Medulla oblongata (tissue), 1 donor: ENCODE measurements at regions not wholly inside any gene's neighbourhood (a gene's known extent, or its start where the extent isn't known, plus 50 kb on each side); places are given as distances from the start of the nearest gene placed in this dataset.
"Not testable (repeated sequence)": the region's sequence is repeated elsewhere in the genome, so short reads cannot be mapped to it uniquely, and the experiment has no call there.

Experiments used
- DNase-seq: peaks from one replicate; pipeline ENCODE4 v3.0.0-alpha.2; 2015; ENCODE audit errors: extremely low spot score

DNA sequence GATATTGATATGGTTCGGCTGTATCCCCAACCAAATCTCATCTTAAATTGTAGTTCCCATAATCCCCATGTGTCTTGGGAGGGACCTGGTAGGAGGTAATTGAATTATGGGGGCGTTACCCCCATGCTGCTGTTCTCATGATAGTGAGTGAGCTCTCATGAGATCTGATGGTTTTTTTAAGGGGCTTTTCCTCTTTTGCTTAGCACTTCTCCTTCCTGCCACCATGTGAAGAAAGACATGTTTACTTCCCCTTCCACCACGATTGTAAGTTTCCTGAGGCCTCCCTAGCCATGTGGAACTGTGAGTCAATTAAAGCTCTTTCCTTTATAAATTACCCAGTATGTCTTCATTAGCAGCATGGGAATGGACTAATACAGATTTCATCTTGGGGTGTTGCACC, 358.6 kb downstream of the TXNL1 start:
- DNase-seq, result not testable (repeated sequence)

DNA sequence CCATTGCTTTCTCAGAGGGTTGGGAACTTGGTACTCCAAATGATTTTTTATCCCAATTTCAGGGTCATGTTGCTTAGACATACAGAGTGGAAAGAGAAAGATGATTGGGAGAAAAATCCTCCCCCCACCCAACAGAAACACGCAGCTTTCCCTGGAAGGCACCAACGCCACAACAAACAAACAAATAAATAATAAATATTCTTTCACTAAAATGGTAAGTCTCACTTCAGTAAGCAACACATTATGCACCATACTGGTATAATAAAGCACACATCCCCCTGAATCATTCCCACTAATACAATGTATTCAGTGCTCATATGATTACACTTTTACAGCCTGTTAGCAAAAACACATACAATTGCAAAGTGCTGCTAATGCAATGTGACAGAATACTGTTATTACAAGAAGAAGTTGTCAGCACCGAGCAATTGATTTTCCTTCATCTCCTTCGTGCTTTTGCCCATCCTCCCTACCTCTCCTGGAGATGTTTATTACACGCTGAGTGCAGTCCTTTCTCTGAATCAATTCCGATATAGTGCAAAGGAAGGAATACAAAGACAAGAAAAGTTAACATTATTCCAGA, 359.9 kb downstream of the TXNL1 start:
- no peak for DNase-seq

DNA sequence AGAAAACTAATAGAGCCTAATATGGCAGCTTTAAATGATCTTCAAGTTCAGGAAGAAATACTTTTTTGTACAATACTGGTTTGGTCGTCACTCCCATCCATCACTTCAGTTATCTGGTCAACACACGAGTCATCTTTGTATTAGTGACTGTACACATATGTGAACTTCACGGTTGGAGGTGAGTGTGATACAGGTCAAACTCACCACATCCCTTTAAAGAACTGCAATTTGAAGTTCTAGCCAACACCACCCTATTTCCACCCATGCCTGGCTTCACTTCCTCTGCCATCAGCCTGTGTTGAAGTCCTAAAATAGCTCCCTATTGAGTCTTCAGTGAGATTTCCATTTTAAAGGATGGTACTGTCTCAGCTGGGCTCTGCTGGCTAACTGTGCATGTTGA, 361.9 kb downstream of the TXNL1 start:
- DNase-seq, result no peak

DNA sequence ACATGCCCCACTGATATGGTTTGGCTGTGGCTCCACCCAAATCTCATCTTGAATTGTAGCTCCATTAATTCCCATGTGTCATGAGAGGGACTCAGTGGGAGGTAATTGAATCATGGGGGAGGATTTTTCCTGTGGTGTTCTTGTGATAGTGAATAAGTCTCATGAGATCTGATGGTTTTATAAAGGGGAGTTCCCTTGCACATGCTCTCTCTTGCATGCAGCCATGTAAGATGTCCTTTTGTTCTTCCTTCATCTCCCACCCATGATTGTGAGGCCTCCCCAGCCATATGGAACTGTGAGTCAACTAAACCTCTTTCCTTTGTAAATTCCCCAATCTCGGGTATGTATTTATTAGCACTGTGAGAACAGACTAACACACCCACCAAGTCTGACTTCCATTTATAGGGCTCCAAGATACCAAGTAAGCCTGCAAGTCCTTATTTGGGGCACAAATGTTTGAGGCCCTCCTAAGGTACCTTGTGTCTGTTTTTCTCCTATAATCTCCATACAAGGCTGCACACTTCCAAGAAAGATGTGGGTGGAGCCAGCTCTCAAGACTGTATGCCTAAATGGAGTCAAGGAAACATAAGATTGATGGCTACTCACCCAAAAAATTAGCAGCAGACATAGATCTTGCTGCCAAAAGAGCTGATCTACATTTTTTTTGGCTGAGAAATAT, 364.7 kb downstream of the TXNL1 start:
- no peak for DNase-seq

DNA sequence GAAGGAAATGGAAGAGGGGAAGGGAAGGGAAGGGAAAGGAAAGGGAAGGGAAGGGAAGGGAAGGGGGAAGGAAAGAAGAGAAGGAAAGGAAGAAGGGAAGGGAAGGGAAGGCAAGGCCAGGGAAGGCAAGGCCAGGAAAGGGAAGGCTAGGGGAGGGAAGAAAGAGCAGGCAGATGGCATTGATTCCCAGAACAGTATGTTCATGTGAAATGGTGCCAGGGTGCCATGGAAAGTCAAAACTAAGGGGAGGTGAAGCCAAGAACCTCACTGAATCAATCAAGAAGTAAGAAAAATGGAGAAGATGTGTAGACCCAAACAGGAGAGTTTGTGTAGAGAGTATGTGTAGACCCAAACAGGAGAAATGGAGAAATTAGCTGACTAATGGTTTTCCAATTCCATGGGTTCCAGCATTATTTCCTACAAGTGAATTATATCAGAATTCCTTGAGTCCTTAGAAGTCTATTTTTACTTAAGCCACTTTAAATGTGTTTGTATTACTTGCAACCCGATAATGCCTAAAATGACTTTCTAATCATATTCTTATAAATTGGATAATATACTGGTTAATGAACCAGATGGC, 367.6 kb downstream of the TXNL1 start:
- no peak for DNase-seq

DNA sequence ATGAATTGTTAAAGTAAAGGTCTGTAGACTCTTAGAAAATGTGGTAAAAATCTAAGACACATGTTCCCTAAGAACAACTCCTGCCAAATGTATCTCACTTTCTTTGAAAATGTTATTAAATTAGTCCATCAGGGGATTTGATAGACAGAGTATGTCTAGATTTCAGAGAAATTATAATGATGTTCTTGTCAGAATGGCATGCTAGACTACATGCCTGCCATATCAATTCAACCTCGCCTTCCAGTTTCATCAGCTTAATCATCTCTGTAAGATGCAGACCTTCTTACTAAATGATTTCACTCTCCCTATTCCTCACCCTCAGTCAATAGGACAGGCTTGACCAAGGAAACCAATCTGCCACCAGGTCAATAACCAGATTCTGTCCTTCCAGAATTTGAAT, 368.4 kb downstream of the TXNL1 start:
- DNase-seq, result no peak

DNA sequence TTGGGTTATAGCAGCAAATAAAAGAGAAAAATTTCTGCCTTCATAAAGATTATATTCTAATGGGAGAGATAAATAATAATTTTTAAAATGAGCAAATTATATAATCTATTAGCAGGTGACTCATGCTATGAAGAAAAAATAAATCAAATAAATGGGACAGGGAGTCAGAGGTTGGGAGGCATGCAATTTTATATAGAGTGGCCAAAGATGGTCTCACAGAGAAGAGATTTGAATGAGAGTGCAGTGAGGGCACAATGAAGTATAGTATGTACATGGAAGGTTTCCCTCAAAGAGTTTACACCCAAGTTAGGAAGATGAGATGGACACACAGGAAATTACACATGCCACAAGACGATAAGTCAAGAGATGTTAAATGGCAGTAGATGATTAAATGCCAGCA, 369.4 kb downstream of the TXNL1 start:
- DNase-seq, result no peak

DNA sequence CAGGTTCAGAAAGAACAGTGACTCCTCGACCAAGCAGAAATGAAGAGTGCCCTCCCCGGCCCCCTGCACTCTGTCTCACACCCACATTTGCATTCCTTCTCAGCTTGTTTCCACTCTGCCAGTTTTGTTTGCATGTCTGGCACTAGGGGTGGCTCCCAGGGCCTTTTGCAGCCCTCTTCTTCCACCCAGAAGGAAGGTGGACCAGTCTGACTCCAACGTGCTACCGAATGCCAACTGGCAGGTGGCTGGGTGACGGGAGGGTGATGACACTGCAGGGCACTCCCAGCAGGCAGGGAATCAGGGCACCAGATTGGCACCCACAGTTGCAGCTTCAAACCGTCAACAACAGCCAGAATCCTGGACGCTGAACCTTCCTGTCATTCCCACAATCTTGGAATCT, 371.1 kb downstream of the TXNL1 start:
- no peak for DNase-seq

DNA sequence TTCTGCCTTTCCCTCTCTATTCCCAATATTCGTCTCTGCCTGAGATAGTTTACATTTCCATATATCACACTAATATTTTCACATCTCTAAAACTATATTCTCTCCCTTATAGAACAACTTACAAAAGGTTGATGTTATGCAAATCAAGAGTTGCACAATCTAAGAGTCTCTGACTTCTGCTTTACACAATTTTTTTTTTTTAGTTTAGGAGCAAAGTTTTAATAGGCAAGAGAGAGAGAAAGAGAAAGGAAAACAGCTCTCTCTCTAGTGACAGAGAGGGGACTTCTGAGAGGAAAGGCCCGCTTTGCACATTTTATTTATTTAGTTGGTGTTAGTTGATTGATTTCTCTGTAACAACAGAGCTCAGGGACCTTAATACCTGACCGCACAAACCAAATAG, 380.2 kb downstream of the TXNL1 start:
- DNase-seq, result no peak

DNA sequence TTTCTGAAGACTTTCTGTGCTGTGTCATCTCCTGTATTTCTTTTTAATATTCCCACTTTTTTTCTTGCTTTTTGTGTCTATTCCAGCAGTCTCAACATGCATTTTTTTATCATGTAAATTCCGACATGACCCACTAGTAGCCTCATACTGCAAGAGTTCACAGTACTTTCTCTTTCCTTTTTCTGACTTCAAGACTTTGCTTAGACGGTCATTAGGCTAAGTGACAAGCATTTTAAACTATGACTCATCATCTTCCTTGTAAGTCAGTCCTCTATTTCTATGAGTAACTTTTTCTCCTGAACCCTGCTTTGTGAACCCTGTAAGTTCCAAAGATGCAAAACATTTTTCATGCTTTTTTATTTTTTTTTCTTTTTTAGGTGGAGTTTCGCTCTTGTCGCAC, 381.2 kb downstream of the TXNL1 start:
- no peak for DNase-seq

DNA sequence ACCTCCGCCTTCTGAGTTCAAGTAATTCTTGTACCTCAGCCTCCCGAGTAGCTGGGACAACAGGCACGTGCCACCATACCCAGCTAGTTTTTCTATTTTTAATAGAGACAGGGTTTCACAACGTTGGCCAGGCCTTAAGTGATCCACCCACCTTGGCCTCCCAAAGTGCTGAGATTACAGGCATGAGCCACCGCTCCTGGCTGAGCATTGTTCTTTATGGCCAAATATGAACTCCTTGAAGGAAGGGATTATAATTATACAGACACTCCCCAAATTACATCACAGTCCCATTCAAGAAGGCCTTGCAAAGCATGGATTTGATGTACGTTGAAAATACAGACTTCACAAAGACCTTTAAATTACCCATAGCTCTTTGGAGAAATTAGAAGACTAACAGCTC, 381.7 kb downstream of the TXNL1 start:
- DNase-seq, result no peak

DNA sequence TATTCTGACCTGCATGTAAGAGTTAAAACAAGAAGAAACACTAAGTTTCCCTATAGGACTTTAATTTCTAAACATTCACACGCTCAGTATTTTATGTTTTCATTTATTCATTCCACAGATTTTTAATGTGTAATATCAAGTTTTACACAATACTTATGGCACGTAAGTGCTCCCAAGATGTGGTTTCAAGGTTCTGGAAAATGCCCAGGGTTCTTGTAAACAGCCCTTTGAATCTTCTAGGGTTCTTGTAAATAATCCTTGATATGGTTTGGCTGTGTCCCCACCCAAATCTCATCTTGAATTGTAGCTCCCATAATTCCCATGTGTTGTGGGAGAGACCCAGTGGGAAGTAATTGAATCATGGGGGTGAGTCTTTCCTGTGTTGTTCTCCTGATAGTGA, 383.0 kb downstream of the TXNL1 start:
- no peak for DNase-seq

DNA sequence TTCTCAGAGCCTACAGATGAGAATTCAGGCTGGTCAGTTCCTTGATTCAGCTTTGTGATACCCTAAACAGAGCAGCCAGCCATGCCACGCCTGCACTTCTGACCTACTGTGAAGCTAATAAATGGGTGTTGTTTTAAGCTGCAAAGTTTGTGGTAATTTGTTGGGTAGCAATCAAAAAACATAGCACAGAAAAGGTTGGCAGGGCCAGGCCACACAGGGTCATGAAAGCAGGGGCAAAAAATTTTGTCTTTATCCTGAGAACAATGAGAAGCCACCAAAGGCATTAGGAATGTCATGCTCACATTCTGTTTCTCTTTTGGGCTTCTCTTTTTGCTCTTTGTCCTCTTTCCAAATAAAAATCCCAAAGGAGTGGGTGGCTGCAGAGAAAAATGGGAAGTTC, 385.9 kb downstream of the TXNL1 start:
- no peak for DNase-seq

DNA sequence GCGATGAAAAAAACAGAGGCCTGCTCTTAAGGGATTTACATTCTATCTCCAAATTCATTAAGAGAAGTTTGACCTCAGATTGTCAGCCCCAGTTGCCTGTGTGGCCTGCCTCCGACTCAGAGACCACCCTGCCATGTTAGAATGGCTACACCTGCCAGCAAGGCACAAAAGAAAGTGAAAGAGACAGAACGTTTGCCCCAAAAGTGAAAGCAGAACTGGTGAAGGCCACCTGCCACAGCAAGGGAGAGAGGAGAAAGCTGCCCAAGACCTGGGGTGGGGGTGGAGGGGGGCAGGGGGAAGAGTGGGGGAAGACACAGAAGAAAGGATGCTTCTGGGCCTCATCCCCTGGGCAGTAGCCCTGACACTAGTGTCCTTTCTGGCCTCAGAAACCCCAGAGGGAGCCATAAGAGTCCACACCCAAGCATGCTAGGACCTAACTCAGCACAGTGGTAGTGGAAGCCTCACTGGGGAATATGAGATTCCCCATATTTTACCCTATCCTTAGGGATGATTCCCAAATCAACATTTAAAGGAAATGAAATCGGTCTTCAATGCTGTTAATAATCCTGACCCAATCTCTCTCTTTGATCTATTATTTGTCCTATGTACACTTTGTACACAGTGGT, 389.7 kb downstream of the TXNL1 start:
- no peak for DNase-seq

DNA sequence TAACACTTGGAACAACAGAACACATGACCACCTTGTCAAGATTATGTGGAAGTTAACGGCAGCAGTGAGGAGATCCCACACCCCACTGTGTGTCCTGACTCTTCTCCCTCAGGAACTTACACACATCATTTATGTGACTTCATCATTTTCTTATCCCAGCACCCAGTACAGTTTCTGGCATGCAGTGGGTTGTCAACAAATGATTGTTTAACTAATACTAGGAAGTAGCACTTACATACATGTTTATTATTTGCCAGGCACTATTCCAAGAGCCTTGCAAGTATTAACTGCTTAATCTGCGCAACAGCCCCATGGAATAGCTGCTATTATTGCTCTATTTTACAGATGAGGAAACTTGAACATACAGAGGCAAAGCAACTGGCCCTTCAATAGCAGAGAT, 391.5 kb downstream of the TXNL1 start:
- DNase-seq, result no peak

DNA sequence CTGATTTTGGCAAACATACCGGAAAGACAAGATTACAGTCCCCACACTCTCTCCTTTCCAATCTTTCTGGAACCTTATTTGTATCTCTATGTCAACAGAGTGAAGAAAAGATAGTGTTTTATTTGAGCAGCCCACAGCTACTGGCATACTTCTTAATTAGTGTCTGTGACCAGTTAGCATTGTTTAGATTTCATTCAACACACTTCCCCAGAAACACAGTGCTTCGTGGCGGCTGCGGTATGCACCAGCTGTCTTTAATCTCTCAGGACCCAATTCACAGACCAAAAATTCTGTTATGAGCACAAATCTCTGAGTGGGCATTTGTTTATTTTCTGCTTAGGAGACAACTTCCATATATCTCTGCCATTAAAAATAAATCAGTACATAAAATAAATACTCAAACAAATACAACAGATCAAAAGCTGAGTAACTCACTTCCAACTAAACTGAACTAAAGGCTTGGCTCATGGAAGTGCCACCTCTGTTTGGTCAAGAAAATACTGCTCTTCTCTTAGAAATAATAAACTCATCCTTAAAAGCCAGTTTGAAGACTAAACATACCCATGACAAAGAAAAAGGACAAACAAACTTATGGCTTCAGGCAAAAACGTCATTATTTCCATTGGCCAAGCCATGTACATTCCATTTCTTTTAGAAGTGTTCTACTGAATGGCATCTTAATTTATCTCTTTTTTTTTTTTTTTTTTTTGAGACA, 392.4 kb downstream of the TXNL1 start:
- no peak for DNase-seq

DNA sequence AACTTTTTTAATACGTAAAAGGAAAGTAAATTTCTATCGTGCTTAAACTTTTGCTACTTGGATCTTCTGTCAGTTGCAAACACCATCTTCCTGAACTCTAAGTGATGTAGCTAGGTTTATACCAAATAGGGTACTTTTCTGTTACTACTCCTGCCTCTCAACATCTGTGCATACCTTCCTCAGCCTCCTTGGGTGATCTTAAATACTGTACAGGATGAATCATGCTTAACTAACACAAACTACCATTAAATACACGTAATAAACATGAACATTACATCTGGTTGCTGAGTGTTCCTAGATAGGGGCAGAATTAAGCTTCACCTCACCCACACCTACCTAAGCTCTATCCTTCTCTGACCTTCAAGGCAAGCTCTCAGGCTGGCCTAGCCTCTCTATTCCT, 398.0 kb downstream of the TXNL1 start:
- DNase-seq, result no peak

DNA sequence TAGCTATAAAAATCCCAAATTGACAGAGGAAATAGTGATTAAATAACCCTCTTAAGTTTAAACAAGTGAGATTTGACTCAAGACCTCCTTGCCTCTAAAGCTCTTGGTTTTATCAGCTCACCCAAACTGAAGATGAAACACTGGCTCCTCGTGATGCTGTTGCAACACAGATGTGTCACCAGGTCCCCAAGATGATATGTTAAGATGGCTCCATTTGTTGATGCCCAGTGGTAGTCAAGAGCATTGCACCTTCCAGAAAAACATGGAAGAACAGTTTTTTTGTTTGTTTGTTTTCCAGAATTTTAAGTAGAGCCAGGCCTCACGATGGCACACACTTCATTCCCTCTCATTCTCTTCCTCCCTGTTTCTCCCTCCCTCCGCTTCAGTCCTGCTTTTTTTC, 399.8 kb downstream of the TXNL1 start:
- DNase-seq, result no peak

DNA sequence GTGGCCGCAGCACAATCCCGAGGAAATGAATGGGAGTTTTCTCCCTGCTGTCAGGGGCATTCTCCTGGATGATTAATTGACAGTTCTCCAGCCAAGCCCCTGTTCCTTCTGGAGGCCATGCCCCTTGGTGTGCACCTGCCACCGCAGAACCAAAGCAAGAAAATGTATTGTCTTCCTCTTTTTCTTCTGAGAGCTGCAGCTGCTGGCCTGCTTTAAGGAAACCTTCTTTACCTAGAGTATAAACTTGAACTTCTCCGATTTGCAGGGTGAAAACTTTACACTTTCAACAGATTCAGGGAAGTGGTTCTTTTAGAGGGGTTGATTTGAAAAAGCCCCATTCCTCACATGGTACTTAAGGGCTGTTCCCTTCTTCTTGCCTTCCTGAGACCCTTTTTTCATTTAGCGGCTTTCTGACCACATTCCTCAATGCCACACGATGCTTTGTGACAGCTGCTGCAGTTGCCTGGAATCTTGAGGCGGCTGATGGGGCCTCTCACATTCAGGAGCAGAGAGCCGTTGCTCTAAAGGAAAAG, 402.8 kb downstream of the TXNL1 start:
- DNase-seq, result peak; percentile 19

DNA sequence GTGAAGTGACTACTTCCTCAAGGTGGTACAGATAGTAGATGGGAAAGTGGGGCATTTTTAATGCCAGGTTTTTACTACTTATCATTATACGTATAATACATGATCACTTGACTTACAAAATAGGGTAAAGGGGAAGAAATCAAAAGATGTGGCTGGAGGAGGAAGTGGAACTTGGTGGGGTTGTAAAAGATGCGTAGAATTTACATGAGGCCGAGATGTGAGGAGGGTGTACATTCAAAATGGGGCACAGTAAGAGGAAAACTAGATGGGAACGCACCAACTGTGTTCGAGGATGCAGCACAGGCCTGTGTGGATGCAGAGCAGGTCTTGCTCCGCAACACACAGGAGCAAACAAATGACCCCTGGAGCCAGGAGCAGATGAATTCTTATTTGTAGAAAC, 403.3 kb downstream of the TXNL1 start:
- DNase-seq, result no peak

DNA sequence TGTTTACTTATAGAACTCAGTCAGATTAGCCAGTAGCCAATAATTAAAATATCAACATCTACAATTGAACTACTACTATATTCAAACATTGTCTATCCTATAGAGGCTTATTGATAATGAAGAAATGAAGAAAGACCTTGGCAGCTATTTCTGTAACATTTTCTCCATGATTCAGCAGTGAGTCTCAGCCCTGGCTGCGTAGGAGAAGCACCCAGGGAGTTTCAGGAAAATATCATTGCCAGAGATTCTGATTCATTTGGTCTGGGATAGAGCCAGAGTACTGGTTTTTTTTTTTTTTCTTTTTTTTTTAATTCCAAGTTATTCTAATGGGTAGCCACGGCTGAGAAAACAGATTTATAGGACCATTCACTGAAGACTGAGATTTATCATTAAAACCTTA, 404.8 kb downstream of the TXNL1 start:
- DNase-seq, result no peak

DNA sequence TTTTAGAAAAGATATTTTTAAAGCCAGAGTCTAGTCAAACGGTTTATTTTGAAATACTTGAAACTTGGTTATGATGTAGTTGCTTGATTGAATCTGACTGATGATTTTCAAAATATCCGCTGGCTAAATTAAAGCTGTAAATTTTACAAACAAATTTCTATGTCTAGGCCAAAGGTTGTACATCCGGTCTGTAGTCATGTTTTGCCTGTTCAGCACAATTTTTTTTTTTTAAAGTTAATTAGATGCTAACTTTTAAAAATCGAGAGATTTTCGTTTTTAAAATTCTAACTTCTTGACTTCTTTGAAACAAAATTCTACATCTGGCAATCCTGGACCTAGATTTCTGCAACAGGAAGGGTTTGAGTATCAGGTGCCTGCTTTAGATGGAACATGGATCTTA, 412.4 kb downstream of the TXNL1 start:
- no peak for DNase-seq
